ENCODE measurements at regions not wholly inside any gene's neighbourhood (a gene's known extent, or its start where the extent isn't known, plus 50 kb on each side); places are given as distances from the start of the nearest gene placed in this dataset.

DNA sequence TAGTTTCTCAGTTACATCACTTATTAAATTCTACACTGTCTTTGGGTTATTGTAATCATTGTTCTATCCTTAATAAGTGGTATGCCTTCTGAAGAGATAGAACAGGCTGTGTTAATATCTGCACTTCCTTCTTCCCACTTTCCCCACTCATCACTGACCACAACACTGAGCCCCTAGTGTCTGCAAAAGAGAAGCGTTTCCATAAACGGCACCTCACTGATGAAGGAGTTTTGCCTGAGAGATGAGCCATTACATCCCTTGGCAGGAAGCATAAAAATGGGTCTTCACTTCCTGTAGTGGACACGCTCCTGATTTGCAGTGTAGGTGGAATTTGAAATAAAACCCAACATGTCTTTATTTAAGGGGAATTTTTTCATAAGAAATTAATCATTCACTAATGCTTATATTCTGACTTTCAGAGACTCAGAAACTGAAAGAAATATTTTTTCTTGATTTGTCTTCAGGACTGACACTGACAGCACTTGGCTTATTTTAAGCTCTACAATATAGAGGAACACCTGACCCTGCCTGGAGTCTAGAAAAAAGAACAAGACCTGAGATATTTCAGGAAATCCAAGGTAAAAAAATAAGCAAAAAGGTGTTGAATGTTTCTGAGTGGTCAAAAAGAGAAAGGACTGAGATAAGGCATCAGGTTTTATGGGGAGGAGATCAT, 275.3 kb downstream of the RAD51AP2 start:
- TF ChIP-seq CTCF (IDR thresholded peaks at IDR 0.05) (no peak), EZH2 (IDR thresholded peaks at IDR 0.05; ENCODE audit: borderline replicate concordance, insufficient read depth, low read depth, low read length, poor library complexity, severe bottlenecking) (no peak)
